ENCODE measurements at regions not wholly inside any gene's neighbourhood (a gene's known extent, or its start where the extent isn't known, plus 50 kb on each side); places are given as distances from the start of the nearest gene placed in this dataset.

DNA sequence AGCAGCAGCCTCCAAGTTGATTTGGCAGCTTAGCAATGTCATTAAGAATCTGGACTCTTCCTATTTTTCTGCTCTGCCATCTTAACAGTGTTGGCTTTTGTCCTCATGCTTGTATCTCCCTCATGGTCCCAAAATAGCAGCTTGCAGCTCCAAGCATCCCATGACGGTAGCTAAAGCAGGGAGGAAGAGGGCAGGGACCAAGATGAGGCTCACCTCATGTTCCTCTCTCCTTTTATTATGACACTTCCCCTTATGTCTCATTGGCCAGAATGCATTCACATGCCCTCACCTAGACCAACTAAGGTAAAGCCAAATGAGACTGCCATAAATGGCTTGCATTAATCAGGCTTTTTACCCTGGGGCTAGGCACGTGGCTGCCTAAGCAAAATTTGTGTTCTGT lies 382.4 kb downstream of the SHQ1 start:
- Mint-ChIP-seq H3K4me1 (no peaks in the 10 kb centered on the region), H3K27me3 (peaks cover 3% of the 10 kb centered on the region), H3K36me3 (ENCODE audit: low read depth) (no peaks in the 10 kb centered on the region), H3K4me3 (no peak overlapping the region), H3K27ac (no peak overlapping the region), H3K9me3 (peaks cover 8% of the 10 kb centered on the region)
- DNase-seq: no peak
- ChIA-PET POLR2A (no interaction called here), CTCF (no interaction called here)

DNA sequence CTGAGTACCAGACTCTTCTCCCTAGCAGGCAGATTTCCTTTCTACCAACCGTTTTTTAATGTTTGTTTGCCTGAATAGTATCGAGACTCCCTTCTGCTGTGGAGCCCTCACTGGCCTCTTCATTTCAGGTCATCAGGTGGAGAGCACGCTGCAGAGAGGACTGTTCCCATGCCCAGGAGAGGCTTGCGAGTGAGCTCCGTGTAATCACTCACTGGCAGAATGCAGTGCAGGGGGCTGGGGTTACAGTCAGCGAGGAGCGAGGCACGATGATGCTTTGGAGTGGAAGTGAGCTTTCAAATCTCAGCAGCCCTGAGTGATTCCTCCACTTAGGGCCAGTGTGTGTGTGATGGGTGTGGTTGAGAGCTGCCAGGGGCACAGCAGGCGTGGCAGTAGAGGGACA lies 385.2 kb downstream of the SHQ1 start:
- Mint-ChIP-seq H3K4me3 (no peak overlapping the region), H3K27me3 (peaks cover 3% of the 10 kb centered on the region), H3K27ac (no peak overlapping the region), H3K9me3 (no peaks in the 10 kb centered on the region), H3K4me1 (no peaks in the 10 kb centered on the region), H3K36me3 (ENCODE audit: low read depth) (no peaks in the 10 kb centered on the region)
- ChIA-PET POLR2A (no interaction called here), CTCF (no interaction called here)
- no peak for DNase-seq

DNA sequence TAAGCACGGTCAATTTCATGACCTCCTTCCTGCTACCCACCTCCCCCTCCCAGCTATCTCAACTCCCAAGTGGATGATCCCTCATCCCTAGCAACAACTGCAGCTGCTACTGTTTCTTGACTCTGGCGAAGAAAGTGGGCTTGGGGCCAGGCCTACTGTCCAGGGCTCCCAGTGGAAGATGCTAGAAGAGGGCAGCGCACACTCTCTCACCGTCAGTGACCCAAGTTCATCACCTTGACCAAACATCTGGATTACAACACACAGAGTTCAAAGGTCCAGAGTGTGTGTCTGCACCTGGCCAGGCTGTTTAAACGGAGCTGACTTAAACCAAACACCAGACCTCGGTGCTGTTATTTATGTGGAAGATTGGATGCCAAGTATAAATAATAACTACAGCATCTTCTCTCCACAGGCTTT lies 385.6 kb downstream of the SHQ1 start:
- Mint-ChIP-seq H3K4me3 (no peak overlapping the region), H3K4me1 (no peaks in the 10 kb centered on the region), H3K36me3 (ENCODE audit: low read depth) (no peaks in the 10 kb centered on the region), H3K9me3 (no peaks in the 10 kb centered on the region), H3K27ac (no peak overlapping the region), H3K27me3 (peaks cover 3% of the 10 kb centered on the region)
- CTCF ChIA-PET: no interaction called here
- POLR2A ChIA-PET: no interaction called here
- no peak for DNase-seq

DNA sequence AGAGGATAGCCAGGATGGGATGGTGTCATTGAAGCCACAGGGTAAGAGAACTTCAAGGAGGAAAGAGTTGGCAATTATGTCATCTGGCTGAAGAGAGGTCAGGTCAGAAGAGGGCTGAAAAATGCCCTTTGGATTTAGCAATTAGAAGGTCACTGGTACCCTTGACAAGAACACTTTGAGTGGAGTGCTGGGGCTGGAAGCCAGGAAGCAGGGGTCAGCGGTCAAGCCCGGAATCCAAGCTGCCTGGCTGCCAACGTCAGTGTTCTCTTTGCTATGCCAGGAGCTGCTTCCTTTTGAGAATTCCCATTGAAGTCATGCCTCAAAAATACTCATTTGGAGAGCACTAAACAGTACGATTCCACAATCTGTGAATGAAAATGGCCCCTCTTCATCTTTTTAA lies 386.5 kb downstream of the SHQ1 start:
- H3K36me3 Mint-ChIP-seq (ENCODE audit: low read depth): no peaks in the 10 kb centered on the region
- no peak overlapping the region for H3K27ac Mint-ChIP-seq
- H3K4me3 Mint-ChIP-seq: no peak overlapping the region
- no peaks in the 10 kb centered on the region for H3K4me1 Mint-ChIP-seq
- CTCF ChIA-PET: no interaction called here
- POLR2A ChIA-PET: no interaction called here
- DNase-seq: no peak
- peaks cover 3% of the 10 kb centered on the region for H3K27me3 Mint-ChIP-seq
- H3K9me3 Mint-ChIP-seq: no peaks in the 10 kb centered on the region

DNA sequence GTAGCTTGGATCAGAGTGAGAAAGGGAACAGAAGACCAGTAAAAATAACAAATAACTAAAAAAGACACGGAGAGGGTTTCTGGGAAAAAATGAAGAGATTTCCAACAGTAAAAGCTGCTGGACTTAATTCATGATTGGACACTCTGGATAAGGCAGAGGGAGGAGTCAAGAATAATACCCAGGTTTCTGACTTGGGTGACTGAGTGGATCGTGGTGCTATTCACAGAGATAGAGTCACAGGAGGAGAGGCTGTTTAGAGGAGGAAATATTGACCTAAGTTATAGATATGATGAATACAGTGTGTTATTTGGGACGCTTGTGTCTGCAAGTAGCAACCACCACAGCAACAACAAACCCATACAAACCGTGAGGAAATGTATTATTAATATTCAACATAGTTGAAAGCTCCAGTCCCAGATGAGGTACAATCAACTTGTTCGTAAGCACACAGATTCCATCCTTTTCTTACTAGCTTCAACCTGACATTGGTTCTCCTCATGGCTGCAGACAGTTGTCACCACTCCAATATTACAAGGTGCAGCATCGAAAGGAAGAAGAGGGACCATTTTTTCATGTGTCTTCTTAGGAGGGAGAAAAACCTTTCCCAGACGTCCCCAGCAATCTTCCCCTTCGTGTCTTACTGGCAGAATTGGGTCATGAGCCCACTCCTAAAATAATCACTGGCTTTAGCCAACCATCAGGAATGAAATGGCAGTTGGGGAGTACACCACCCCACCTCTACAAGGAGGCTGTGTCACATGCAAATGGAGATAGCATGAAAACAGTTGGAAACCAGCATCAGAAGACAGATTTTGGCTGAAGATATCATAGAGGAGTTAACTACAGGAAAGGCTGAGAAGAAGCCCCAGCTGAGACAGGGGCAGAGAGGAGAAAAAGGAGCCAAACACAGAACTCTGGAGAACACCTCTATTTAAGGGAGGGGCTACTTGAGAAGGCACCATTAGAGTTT lies 387.8 kb downstream of the SHQ1 start:
- DNase-seq: no peak
- no peak overlapping the region for H3K4me3 Mint-ChIP-seq
- ChIA-PET CTCF (no interaction called here), POLR2A (no interaction called here)
- H3K27me3 Mint-ChIP-seq: peaks cover 3% of the 10 kb centered on the region
- no peaks in the 10 kb centered on the region for H3K36me3 Mint-ChIP-seq (ENCODE audit: low read depth)
- peaks cover 3% of the 10 kb centered on the region for H3K4me1 Mint-ChIP-seq
- H3K9me3 Mint-ChIP-seq: no peaks in the 10 kb centered on the region
- no peak overlapping the region for H3K27ac Mint-ChIP-seq

DNA sequence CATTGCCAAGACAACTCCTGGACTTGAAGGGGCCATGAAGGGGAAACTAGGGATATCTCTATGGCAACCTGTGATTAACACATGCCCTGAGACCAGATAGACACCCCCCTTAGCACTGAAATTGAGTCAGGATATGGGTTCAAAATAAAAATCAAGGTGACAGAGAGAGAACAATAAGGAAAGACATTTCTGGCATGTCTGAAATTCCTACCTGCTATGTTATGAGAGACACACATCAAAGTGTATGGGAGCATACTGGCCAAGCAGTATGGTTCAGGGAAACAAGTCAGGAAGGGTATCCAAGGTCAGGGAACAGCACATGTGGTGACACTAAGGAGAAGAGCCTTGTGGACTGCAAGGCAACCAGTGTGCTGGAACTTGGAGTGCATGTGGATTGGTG lies 388.7 kb downstream of the SHQ1 start:
- Mint-ChIP-seq H3K4me1 (peaks cover 9% of the 10 kb centered on the region), H3K27ac (no peak overlapping the region), H3K27me3 (no peaks in the 10 kb centered on the region), H3K36me3 (ENCODE audit: low read depth) (no peaks in the 10 kb centered on the region), H3K9me3 (no peaks in the 10 kb centered on the region), H3K4me3 (no peak overlapping the region)
- ChIA-PET CTCF (no interaction called here), POLR2A (no interaction called here)
- no peak for DNase-seq

DNA sequence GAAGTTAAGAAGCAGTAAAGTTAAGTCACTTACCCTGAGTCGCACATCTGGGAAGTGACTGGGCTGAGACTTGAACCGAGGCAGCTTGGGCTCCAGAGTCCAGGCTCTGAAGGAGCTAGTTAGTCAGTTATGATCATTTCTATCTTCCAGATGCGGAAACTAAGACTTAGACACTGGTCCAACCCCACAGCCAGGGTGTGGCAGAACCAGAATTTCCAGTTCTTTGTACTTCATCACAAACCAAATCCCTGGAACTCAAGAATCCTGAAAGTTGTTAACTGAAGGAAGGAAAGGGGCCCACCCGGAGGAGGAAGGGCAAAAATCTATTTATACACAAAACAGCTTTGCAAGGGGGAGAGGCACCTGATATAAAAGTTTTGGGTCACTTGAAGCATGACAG lies 389.9 kb downstream of the SHQ1 start:
- H3K9me3 Mint-ChIP-seq: no peaks in the 10 kb centered on the region
- H3K27ac Mint-ChIP-seq: no peak overlapping the region
- CTCF ChIA-PET: no interaction called here
- H3K4me1 Mint-ChIP-seq: peaks cover 9% of the 10 kb centered on the region
- DNase-seq: no peak
- POLR2A ChIA-PET: no interaction called here
- no peak overlapping the region for H3K4me3 Mint-ChIP-seq
- no peaks in the 10 kb centered on the region for H3K36me3 Mint-ChIP-seq (ENCODE audit: low read depth)
- peaks cover 3% of the 10 kb centered on the region for H3K27me3 Mint-ChIP-seq

DNA sequence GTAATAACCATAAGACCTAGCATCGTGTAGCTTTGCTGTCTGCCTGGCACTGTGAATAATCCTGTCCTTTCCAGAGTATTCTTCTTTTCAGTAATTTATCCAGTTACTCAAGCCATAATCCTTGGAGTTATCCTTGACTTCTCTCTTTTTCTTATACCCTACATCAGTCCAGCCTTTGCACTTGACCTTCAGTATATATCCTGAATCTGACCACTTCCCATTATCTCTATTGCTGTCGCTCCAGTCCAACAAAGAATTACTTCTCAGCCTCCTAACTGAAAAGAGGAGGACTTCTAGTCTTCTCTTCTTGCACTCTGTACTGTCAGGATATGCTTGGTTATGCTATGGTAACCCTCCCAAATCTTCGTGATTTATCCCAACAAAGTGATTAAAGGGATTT lies 393.8 kb downstream of the SHQ1 start:
- peaks cover 19% of the 10 kb centered on the region for H3K27me3 Mint-ChIP-seq
- H3K27ac Mint-ChIP-seq: no peak overlapping the region
- H3K9me3 Mint-ChIP-seq: no peaks in the 10 kb centered on the region
- no peaks in the 10 kb centered on the region for H3K36me3 Mint-ChIP-seq (ENCODE audit: low read depth)
- ChIA-PET POLR2A (no interaction called here), CTCF (no interaction called here)
- no peak overlapping the region for H3K4me3 Mint-ChIP-seq
- peaks cover 10% of the 10 kb centered on the region for H3K4me1 Mint-ChIP-seq
- DNase-seq: no peak

DNA sequence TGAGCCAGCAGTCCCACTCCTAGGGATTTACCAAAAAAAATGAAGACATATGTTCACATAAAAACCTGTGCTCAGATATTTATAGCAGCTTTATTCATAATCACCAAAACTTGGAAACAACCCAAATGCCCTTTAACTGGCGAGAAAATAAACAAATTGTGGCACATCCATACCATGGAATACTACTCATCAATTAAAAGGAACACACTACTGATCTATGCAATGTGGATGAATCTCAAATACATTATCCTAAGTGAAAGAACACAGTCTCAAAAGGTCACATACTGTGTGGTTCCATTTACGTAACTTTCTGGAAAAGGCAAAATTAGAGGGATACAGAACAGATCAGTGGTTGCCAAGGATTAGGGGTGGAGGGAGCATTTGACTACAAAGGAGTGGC lies 394.5 kb downstream of the SHQ1 start:
- ChIA-PET POLR2A (no interaction called here), CTCF (interaction anchor here (0.9 kb wide), 1 partner anchor 29 kb away, joined by 3 read pairs; no protein-coding TSS in a partner anchor)
- no peaks in the 10 kb centered on the region for H3K36me3 Mint-ChIP-seq (ENCODE audit: low read depth)
- DNase-seq: no peak
- peaks cover 13% of the 10 kb centered on the region for H3K4me1 Mint-ChIP-seq
- no peak overlapping the region for H3K27ac Mint-ChIP-seq
- no peaks in the 10 kb centered on the region for H3K9me3 Mint-ChIP-seq
- H3K4me3 Mint-ChIP-seq: no peak overlapping the region
- H3K27me3 Mint-ChIP-seq: peaks cover 22% of the 10 kb centered on the region

DNA sequence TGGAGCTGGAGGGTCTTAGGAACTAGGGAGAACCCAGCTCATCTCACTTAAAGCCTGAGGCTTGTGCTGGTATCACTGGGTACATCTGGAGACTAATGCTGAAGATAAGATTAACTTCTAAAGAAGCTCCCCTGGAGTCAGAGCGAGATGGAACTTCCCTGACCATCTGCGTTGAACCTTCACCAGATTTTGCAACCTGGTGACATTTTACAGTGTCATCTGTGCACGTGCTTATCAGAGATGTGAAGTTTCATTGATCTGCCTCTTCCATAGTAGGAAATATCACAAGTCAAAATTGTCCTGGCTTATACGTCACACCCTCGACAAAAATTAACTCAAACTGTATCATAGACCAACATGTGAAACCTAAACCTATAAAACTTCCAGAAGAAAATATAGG lies 395.5 kb downstream of the SHQ1 start:
- no peak for DNase-seq
- no peaks in the 10 kb centered on the region for H3K9me3 Mint-ChIP-seq
- CTCF ChIA-PET: interaction anchor here (0.9 kb wide), 1 partner anchor 30 kb away, joined by 3 read pairs; no protein-coding TSS in a partner anchor

DNA sequence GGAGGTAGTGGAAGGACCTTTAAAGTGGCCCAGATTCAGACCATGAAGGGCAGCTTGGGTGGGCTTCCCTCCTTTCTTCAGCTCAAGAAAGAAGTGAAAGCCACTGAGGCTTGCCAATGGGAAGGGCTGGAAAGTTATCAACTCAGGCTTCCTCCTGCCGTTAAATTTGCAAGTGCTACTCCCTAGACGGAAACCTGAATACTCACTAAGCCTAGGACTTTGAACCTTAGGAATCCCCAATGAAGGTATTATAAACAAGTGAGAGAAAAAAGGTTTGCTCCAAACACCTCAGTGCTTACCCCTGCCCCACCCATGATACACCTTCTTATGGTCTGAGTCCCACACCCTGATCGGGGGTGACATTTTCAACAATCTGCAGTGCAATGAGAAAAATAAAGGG lies 396.4 kb downstream of the SHQ1 start:
- Mint-ChIP-seq H3K4me3 (no peak overlapping the region), H3K9me3 (no peaks in the 10 kb centered on the region), H3K4me1 (peaks cover 17% of the 10 kb centered on the region), H3K27ac (no peak overlapping the region), H3K27me3 (peaks cover 25% of the 10 kb centered on the region), H3K36me3 (ENCODE audit: low read depth) (no peaks in the 10 kb centered on the region)
- CTCF ChIA-PET: no interaction called here
- no peak for DNase-seq
- POLR2A ChIA-PET: no interaction called here

More for the DNA sequence above, 395.5 kb downstream of the SHQ1 start:
- Mint-ChIP-seq H3K4me3 (no peak overlapping the region), H3K36me3 (ENCODE audit: low read depth) (no peaks in the 10 kb centered on the region), H3K4me1 (peaks cover 15% of the 10 kb centered on the region), H3K27ac (no peak overlapping the region), H3K27me3 (peaks cover 25% of the 10 kb centered on the region)
- POLR2A ChIA-PET: no interaction called here

DNA sequence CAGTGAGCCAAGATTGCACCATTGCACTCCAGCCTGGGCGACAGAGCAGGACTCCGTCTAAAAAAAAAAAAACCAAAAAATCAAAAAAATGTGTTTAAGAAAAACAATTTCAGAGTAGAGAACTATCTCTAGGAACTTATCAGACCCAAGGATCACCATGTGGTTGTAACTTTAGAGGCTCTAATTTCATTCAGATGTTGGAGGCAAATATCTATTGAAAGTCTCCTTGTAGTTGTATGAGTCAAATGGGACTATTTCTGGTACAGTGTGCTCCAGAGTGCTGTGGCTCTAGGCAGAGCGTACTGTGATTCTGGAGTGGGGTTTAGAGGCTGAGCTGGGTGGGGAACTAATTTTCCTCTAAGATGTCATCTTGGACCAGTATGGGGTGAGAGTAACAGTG lies 398.7 kb downstream of the SHQ1 start:
- Mint-ChIP-seq H3K9me3 (no peaks in the 10 kb centered on the region), H3K27ac (no peak overlapping the region), H3K4me1 (peaks cover 23% of the 10 kb centered on the region), H3K4me3 (no peak overlapping the region), H3K27me3 (peaks cover 25% of the 10 kb centered on the region), H3K36me3 (ENCODE audit: low read depth) (peaks cover 15% of the 10 kb centered on the region)
- POLR2A ChIA-PET: no interaction called here
- CTCF ChIA-PET: no interaction called here
- DNase-seq: no peak

DNA sequence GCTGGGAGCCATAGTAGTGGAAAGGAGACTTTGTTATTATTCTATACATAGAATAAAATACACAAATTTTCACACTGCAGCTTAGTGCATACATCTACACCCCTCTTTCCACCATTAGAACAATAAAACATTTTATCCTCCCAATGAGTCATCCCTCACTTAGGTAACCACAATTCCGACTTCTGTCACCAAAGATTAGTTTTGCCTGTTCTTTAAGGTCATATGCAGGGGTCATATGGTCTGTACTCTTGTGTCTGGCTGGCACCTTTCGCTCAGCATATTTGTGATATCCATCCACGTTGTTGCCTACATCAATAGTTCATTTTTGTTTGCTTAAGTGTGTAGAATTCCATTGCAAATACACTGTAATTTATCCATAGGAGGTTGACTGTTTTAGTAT lies 399.4 kb downstream of the SHQ1 start:
- no peaks in the 10 kb centered on the region for H3K9me3 Mint-ChIP-seq
- H3K4me3 Mint-ChIP-seq: no peak overlapping the region
- no peak for DNase-seq
- H3K4me1 Mint-ChIP-seq: peaks cover 30% of the 10 kb centered on the region
- H3K27me3 Mint-ChIP-seq: peaks cover 24% of the 10 kb centered on the region
- peaks cover 22% of the 10 kb centered on the region for H3K36me3 Mint-ChIP-seq (ENCODE audit: low read depth)
- POLR2A ChIA-PET: no interaction called here
- CTCF ChIA-PET: no interaction called here
- H3K27ac Mint-ChIP-seq: no peak overlapping the region

DNA sequence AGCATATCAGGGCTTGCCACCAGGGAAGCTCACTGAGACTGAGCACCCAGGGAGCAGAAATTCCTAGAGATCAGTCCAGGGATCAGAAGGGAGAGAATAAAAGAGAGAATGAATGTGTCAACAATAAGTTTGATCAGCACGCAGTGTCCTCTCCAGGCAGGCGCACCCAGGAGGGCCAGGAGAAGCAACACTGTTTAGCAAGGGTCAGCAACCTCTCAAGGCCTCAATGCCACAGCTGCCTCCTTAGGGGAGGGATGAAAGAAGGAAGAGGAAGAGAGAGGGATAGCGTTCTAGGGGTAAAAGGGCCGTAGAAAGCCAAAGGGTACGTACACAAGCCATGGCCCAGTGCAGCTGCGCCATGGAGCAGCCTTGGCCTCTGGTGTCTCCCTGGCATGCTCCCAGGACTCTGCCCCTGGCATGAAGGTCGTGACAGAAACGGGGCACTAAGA lies 399.8 kb downstream of the SHQ1 start:
- no peaks in the 10 kb centered on the region for H3K9me3 Mint-ChIP-seq
- ChIA-PET POLR2A (interaction anchor here (1.1 to 1.9 kb wide), 4 partner anchors 20 to 103 kb away, joined by 3 to 6 read pairs (median 5); no protein-coding TSS in a partner anchor), CTCF (interaction anchor here (1.0 kb wide), 1 partner anchor 35 kb away, joined by 3 read pairs; no protein-coding TSS in a partner anchor)
- peaks cover 35% of the 10 kb centered on the region for H3K4me1 Mint-ChIP-seq
- H3K4me3 Mint-ChIP-seq: no peak overlapping the region
- peaks cover 22% of the 10 kb centered on the region for H3K27me3 Mint-ChIP-seq
- peaks cover 27% of the 10 kb centered on the region for H3K36me3 Mint-ChIP-seq (ENCODE audit: low read depth)
- DNase-seq: no peak
- H3K27ac Mint-ChIP-seq: no peak overlapping the region
